ENCODE measurements at regions not wholly inside any gene's neighbourhood (a gene's known extent, or its start where the extent isn't known, plus 50 kb on each side); places are given as distances from the start of the nearest gene placed in this dataset.

DNA sequence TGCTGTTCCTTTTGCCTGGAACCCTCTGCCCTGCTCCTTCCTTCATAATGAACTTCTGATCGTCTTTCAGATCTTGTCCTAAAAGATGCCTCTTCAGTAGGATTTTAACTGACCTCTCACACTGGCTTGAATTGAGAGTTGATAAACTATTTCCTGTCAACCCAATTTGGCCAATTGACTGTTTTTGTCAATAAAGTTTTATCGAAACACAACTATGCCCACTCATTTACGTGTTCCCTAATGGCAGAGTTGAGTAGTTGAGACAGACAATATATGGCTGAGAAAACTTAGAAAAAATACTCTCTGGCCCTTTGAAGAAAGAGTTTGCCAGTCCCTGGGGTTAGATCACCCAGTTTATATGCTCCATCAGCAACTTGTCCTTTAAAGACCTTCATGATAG lies 171.7 kb upstream of the TBX3 start:
- Histone ChIP-seq H3K18ac (ENCODE audit: extremely low read depth, low read length) (no peak overlapping the region), H3K79me2 (ENCODE audit: control insufficient read depth in 1 of 2, insufficient read depth in 2 of 2, low read length in 2 of 2) (no peaks in the 10 kb centered on the region), H3K9ac (replicated peaks in 1 of 4; ENCODE audit: extremely low read depth in 1 of 4, low read depth in 3 of 4, low read length in 3 of 4) (no peak overlapping the region), H2BK12ac (ENCODE audit: low read depth, low read length) (no peak overlapping the region), H2BK20ac (ENCODE audit: low read length) (no peak overlapping the region), H2AFZ (ENCODE audit: low read length) (no peak overlapping the region), H2AK5ac (ENCODE audit: low read depth, low read length) (no peak overlapping the region), H2BK5ac (ENCODE audit: low read depth, low read length) (no peak overlapping the region), H3K27ac (ENCODE audit: low read depth, low read length) (no peak overlapping the region), H3K4me3 (ENCODE audit: extremely low read depth in 1 of 4, insufficient read depth in 2 of 4, low read depth in 3 of 4, low read length in 4 of 4) (no peak overlapping the region), H3K4ac (replicated peaks; ENCODE audit: insufficient read length, low read depth, low read length) (no peak overlapping the region), H4K5ac (ENCODE audit: insufficient read length, low read depth, low read length) (no peak overlapping the region), H3K4me1 (replicated peaks in 1 of 4; ENCODE audit: control insufficient read depth in 3 of 4, insufficient read depth in 4 of 4, low read length in 3 of 4) (no peaks in the 10 kb centered on the region), H3K27me3 (replicated peaks in 1 of 4; ENCODE audit: control insufficient read depth in 3 of 4, extremely low read depth in 1 of 4, insufficient read depth in 3 of 4, low read length in 3 of 4) (peaks cover 0 to 1% (median 0%) of the 10 kb centered on the region in 4 experiments; a peak in 1 of 7 replicates), H4K91ac (replicated peaks; ENCODE audit: insufficient read length, low read length) (no peak overlapping the region), H3K23me2 (ENCODE audit: low read depth, low read length) (no peaks in the 10 kb centered on the region), H2BK120ac (replicated peaks; ENCODE audit: low read depth, low read length) (no peak overlapping the region), H4K8ac (ENCODE audit: extremely low read depth, insufficient read depth, low read length) (no peak overlapping the region), H3K23ac (ENCODE audit: insufficient read length) (no peak overlapping the region), H3K56ac (replicated peaks; ENCODE audit: insufficient read length, low read depth, low read length) (no peak overlapping the region), H3K9me3 (ENCODE audit: insufficient read depth in 2 of 2, low read depth in 1 of 2, low read length in 1 of 2) (peaks cover 4 to 5% of the 10 kb centered on the region in 2 experiments; a peak in 1 of 4 replicates), H4K20me1 (replicated peaks in 1 of 2; ENCODE audit: control insufficient read depth in 1 of 2, insufficient read depth in 2 of 2, low read length in 2 of 2) (no peaks in the 10 kb centered on the region), H3K79me1 (ENCODE audit: low read depth, low read length) (no peaks in the 10 kb centered on the region), H3K4me2 (ENCODE audit: insufficient read depth in 1 of 2, low read depth in 2 of 2, low read length in 2 of 2) (no peak overlapping the region), H3K36me3 (ENCODE audit: control insufficient read depth in 2 of 4, insufficient read depth in 4 of 4, low read length in 3 of 4) (no peaks in the 10 kb centered on the region; a peak in 1 of 8 replicates), H2BK15ac (ENCODE audit: low read length) (no peak overlapping the region), H3K14ac (ENCODE audit: insufficient read length) (no peak overlapping the region)
- ChIA-PET POLR2A (ENCODE audit: partially characterized antibody) (no interaction called here), CTCF (ENCODE audit: partially characterized antibody) (interaction anchor here (1.3 kb wide), 1 partner anchor 29 kb away, joined by 4 read pairs; no protein-coding TSS in a partner anchor)
- 96% methylated on average over 3 of the region's 3 CpGs; no CpG with 5 or more reads in 1 of the 2 experiments for WGBS, 2 experiments (ENCODE audit: extremely low coverage in 1 of 2, insufficient coverage in 1 of 2, insufficient read length in 1 of 2, insufficient replicate concordance in 2 of 2, low coverage in 1 of 2, low lambda C conversion rate in 2 of 2, missing lambda C conversion rate in 1 of 2)
- DNase-seq (ENCODE audit: low read depth in 1 of 2, low spot score in 2 of 2) (no peak), FAIRE-seq (no peak)
- TF ChIP-seq PHF8 (conservative IDR thresholded peaks at IDR 0.05; ENCODE audit: low read depth, low read length) (no peak), ZNF274 (IDR thresholded peaks at IDR 0.05; ENCODE audit: borderline replicate concordance, extremely low read depth, low read length) (no peak), CBX5 (IDR thresholded peaks at IDR 0.05; ENCODE audit: low read depth, low read length) (no peak), RXRA (IDR thresholded peaks at IDR 0.05; ENCODE audit: insufficient read depth, low read depth, low read length) (no peak), MAFK (IDR thresholded peaks at IDR 0.05; ENCODE audit: low read depth, low read length) (no peak), CHD1 (IDR thresholded peaks at IDR 0.05; ENCODE audit: low read depth, low read length) (no peak), CBX8 (IDR thresholded peaks at IDR 0.05; ENCODE audit: borderline replicate concordance, low read depth, low read length) (no peak), BCL11A (IDR thresholded peaks at IDR 0.05; ENCODE audit: low read depth in 2 of 2, low read length in 2 of 2) (no peak), POLR2A (IDR thresholded peaks at IDR 0.05; ENCODE audit: control extremely low read depth in 1 of 2, low read depth in 2 of 2, low read length in 2 of 2) (no peak), HDAC6 (IDR thresholded peaks at IDR 0.05; ENCODE audit: low read depth, low read length) (no peak), SRF (IDR thresholded peaks at IDR 0.05; ENCODE audit: low read depth, low read length) (no peak), ASH2L (IDR thresholded peaks at IDR 0.05; ENCODE audit: low read length) (no peak), SP1 (IDR thresholded peaks at IDR 0.05; ENCODE audit: low read depth, low read length) (no peak), KDM4A (IDR thresholded peaks at IDR 0.05; ENCODE audit: low read depth, low read length, severe bottlenecking) (no peak)
- TF ChIP-seq, protein P1, sequence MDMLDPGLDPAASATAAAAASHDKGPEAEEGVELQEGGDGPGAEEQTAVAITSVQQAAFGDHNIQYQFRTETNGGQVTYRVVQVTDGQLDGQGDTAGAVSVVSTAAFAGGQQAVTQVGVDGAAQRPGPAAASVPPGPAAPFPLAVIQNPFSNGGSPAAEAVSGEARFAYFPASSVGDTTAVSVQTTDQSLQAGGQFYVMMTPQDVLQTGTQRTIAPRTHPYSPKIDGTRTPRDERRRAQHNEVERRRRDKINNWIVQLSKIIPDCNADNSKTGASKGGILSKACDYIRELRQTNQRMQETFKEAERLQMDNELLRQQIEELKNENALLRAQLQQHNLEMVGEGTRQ (IDR thresholded peaks at IDR 0.05; ENCODE audit: low read length): no peak

Measured in H1 (cell line).